ENCODE measurements at regions not wholly inside any gene's neighbourhood (a gene's known extent, or its start where the extent isn't known, plus 50 kb on each side); places are given as distances from the start of the nearest gene placed in this dataset.

GRCh38 chr2:236508466-236508865, 61.2 kb upstream of the ACKR3 start:
- TF ChIP-seq FOXP2 (optimal IDR thresholded peaks at IDR 0.05; ENCODE audit: borderline replicate concordance, extremely low read depth, extremely low read length, insufficient read depth) (no peak), REST (IDR thresholded peaks at IDR 0.05; ENCODE audit: insufficient read depth in 1 of 2, low read depth in 2 of 2, low read length in 2 of 2) (no peak), POLR2AphosphoS5 (IDR thresholded peaks at IDR 0.05; ENCODE audit: low read depth, low read length) (no peak), TAF1 (IDR thresholded peaks at IDR 0.05; ENCODE audit: borderline replicate concordance, insufficient read depth, low read length) (no peak), SIN3A (IDR thresholded peaks at IDR 0.05; ENCODE audit: borderline replicate concordance, insufficient read depth, low read length) (no peak)

- TF ChIP-seq FOXP2 (optimal IDR thresholded peaks at IDR 0.05; ENCODE audit: borderline replicate concordance, extremely low read depth, extremely low read length, insufficient read depth) (no peak), SIN3A (IDR thresholded peaks at IDR 0.05; ENCODE audit: borderline replicate concordance, insufficient read depth, low read length) (no peak), POLR2AphosphoS5 (IDR thresholded peaks at IDR 0.05; ENCODE audit: low read depth, low read length) (no peak), TAF1 (IDR thresholded peaks at IDR 0.05; ENCODE audit: borderline replicate concordance, insufficient read depth, low read length) (no peak), REST (IDR thresholded peaks at IDR 0.05; ENCODE audit: insufficient read depth in 1 of 2, low read depth in 2 of 2, low read length in 2 of 2) (no peak)
Measured at GRCh38 chr2:236510034-236510433, 59.6 kb upstream of the ACKR3 start.

- no peak for TF ChIP-seq SIN3A (IDR thresholded peaks at IDR 0.05; ENCODE audit: borderline replicate concordance, insufficient read depth, low read length)
- no peak for TF ChIP-seq POLR2AphosphoS5 (IDR thresholded peaks at IDR 0.05; ENCODE audit: low read depth, low read length)
- no peak for TF ChIP-seq TAF1 (IDR thresholded peaks at IDR 0.05; ENCODE audit: borderline replicate concordance, insufficient read depth, low read length)
- no peak for TF ChIP-seq REST (IDR thresholded peaks at IDR 0.05; ENCODE audit: insufficient read depth in 1 of 2, low read depth in 2 of 2, low read length in 2 of 2)
- TF ChIP-seq FOXP2 (optimal IDR thresholded peaks at IDR 0.05; ENCODE audit: borderline replicate concordance, extremely low read depth, extremely low read length, insufficient read depth): no peak
Measured at GRCh38 chr2:236511266-236511665, 58.4 kb upstream of the ACKR3 start.

- TF ChIP-seq FOXP2 (optimal IDR thresholded peaks at IDR 0.05; ENCODE audit: borderline replicate concordance, extremely low read depth, extremely low read length, insufficient read depth) (no peak), POLR2AphosphoS5 (IDR thresholded peaks at IDR 0.05; ENCODE audit: low read depth, low read length) (no peak), REST (IDR thresholded peaks at IDR 0.05; ENCODE audit: insufficient read depth in 1 of 2, low read depth in 2 of 2, low read length in 2 of 2) (no peak), TAF1 (IDR thresholded peaks at IDR 0.05; ENCODE audit: borderline replicate concordance, insufficient read depth, low read length) (no peak), SIN3A (IDR thresholded peaks at IDR 0.05; ENCODE audit: borderline replicate concordance, insufficient read depth, low read length) (no peak)
Measured at GRCh38 chr2:236512267-236512666, 57.4 kb upstream of the ACKR3 start.

GRCh38 chr2:236512902-236513435, 56.7 kb upstream of the ACKR3 start:
- no peak for TF ChIP-seq REST (IDR thresholded peaks at IDR 0.05; ENCODE audit: insufficient read depth in 1 of 2, low read depth in 2 of 2, low read length in 2 of 2)
- no peak for TF ChIP-seq FOXP2 (optimal IDR thresholded peaks at IDR 0.05; ENCODE audit: borderline replicate concordance, extremely low read depth, extremely low read length, insufficient read depth)
- TF ChIP-seq TAF1 (IDR thresholded peaks at IDR 0.05; ENCODE audit: borderline replicate concordance, insufficient read depth, low read length): no peak
- TF ChIP-seq POLR2AphosphoS5 (IDR thresholded peaks at IDR 0.05; ENCODE audit: low read depth, low read length): no peak
- TF ChIP-seq SIN3A (IDR thresholded peaks at IDR 0.05; ENCODE audit: borderline replicate concordance, insufficient read depth, low read length): no peak
